K562 (cell line): ENCODE measurements at regions not wholly inside any gene's neighbourhood (a gene's known extent, or its start where the extent isn't known, plus 50 kb on each side); places are given as distances from the start of the nearest gene placed in this dataset.

Source experiments
- ATAC-seq: fragments of 200-7000 bp; cut with Tn5 transposase; 3 replicates; pipeline ENCODE4 v1.9.1; 2020; ENCODE audit warnings: moderate library complexity
- BruUV-seq: library from RNA; stranded (reverse); fragments of 400-500 nt; replicated peaks from 2 replicates; lab custom pipeline; 2021; lab: Mats Ljungman, UMichigan
- CTCF ChIA-PET: fragments of 300-600 bp; formaldehyde crosslinking; extraction: SDS; loops from one replicate; lab custom pipeline; 2021; ENCODE audit warnings: low intra/inter-chr PET ratio; lab: Yijun Ruan, JAX
- POLR2A ChIA-PET: fragments of 300-600, 350-650 bp; sonication (Branson Sonifier 250); formaldehyde crosslinking; extraction: SDS; loops from one replicate; lab custom pipeline; 2021; ENCODE audit warnings: antibody characterized with exemption, inconsistent platforms; lab: Yijun Ruan, JAX
- DNase-seq, 4 experiments: peaks; one replicate each; pipeline versions ENCODE4 v3.0.0 to v3.0.0-alpha.2; 2011 to 2018; ENCODE audit warnings: low spot score in 3 of 4, mixed read lengths in 3 of 4; ENCODE audit errors: extremely low read depth in 1 of 4
- FAIRE-seq: peaks from 2 replicates; lab custom pipeline; 2011; peaks lifted over from hg19 to GRCh38; lab: Jason Lieb, UNC
- H2AFZ ChIP-seq: 2 replicates; pipeline ENCODE4 v1.6.0; 2011; ENCODE audit warnings: low read depth, low read length, control low read depth, inconsistent platforms
- H3K27ac ChIP-seq: fragments of 200-600 bp; 3 replicates; pipeline ENCODE4 v1.8.0; 2011; ENCODE audit warnings: low read depth, mild to moderate bottlenecking, control low read depth, inconsistent platforms, low read length, moderate library complexity, mixed read lengths; ENCODE audit errors: extremely low read depth
- H3K27me3 ChIP-seq, 2 experiments: fragments of 300-600 bp in 1 of 2; 2 replicates in 1 of 2; 3 replicates in 1 of 2; pipeline versions ENCODE4 v1.6.0 to v1.8.0; 2011; ENCODE audit warnings: inconsistent platforms in 2 of 2, low read length in 2 of 2, mild to moderate bottlenecking in 1 of 2, mixed read lengths in 1 of 2, moderate library complexity in 1 of 2; ENCODE audit not compliant: control insufficient read depth in 2 of 2, insufficient read depth in 2 of 2
- H3K36me3 ChIP-seq: fragments of 300-600 bp; 3 replicates; pipeline ENCODE4 v1.8.0; 2011; ENCODE audit warnings: mild to moderate bottlenecking, low read length, inconsistent platforms; ENCODE audit not compliant: control insufficient read depth, insufficient read depth
- H3K4me1 ChIP-seq, 2 experiments: fragments of 200-600 bp in 1 of 2; replicated peaks in 1 of 2; 2 replicates in 1 of 2; 3 replicates in 1 of 2; pipeline versions ENCODE4 v1.5.1 to v1.8.0; 2011; ENCODE audit warnings: inconsistent platforms in 2 of 2, low read length in 2 of 2, mild to moderate bottlenecking in 1 of 2, mixed read lengths in 1 of 2, moderate library complexity in 1 of 2; ENCODE audit not compliant: control insufficient read depth in 2 of 2, insufficient read depth in 2 of 2
- H3K4me2 ChIP-seq: 2 replicates; pipeline ENCODE4 v1.6.1; 2011; ENCODE audit warnings: low read length, control low read depth, inconsistent platforms, mixed read lengths; ENCODE audit not compliant: insufficient read depth
- H3K4me3 ChIP-seq: fragments of 200-600 bp; sonication (generic), shearing (Covaris generic); 2 replicates; pipeline ENCODE4 v1.5.1; 2016; ENCODE audit warnings: control low read depth, inconsistent platforms
- H3K79me2 ChIP-seq: fragments of 200-600 bp; 3 replicates; pipeline ENCODE4 v1.8.0; 2011; ENCODE audit warnings: low read length, inconsistent platforms; ENCODE audit not compliant: control insufficient read depth, insufficient read depth
- H3K9ac ChIP-seq, 2 experiments: 2 replicates each; pipeline versions ENCODE4 v1.6.0 to v1.6.1; 2011; ENCODE audit warnings: low read depth in 2 of 2, low read length in 2 of 2, control low read depth in 1 of 2, inconsistent platforms in 1 of 2, mild to moderate bottlenecking in 1 of 2, mixed read lengths in 1 of 2; ENCODE audit not compliant: insufficient read depth in 1 of 2
- H3K9me1 ChIP-seq: one replicate; pipeline ENCODE4 v1.6.0; 2011; ENCODE audit warnings: inconsistent platforms, mild to moderate bottlenecking, low read length, moderate library complexity; ENCODE audit not compliant: control insufficient read depth, insufficient read depth
- H3K9me3 ChIP-seq: replicated peaks from 2 replicates; pipeline ENCODE4 v1.5.1; 2011; ENCODE audit warnings: low read depth, low read length, inconsistent platforms; ENCODE audit not compliant: control insufficient read depth, insufficient read depth
- H4K20me1 ChIP-seq: replicated peaks from 2 replicates; pipeline ENCODE4 v1.6.1; 2011; ENCODE audit warnings: low read length, inconsistent platforms, mixed read lengths; ENCODE audit not compliant: control insufficient read depth, insufficient read depth
- HES1 ChIP-seq: fragments of 450-650 bp; IDR thresholded peaks from 2 replicates; pipeline ENCODE4 v1.6.1; 2016; ENCODE audit warnings: low read depth, mild to moderate bottlenecking, moderate library complexity
- ID3 ChIP-seq, 2 experiments: fragments of 250-450 bp in 1 of 2; fragments of 450-650 bp in 1 of 2; sonication (Bioruptor Pico) in 1 of 2; IDR thresholded peaks; 2 replicates each; pipeline versions ENCODE4 v1.6.1 to v1.8.0; 2016 to 2021; ENCODE audit warnings: mild to moderate bottlenecking in 2 of 2, moderate library complexity in 2 of 2, missing compliant biosample characterization in 1 of 2, missing genetic modification characterization in 1 of 2
- KAT8 ChIP-seq: fragments of 450-650 bp; IDR thresholded peaks from 2 replicates; pipeline ENCODE4 v1.6.1; 2016; ENCODE audit warnings: low read depth, mild to moderate bottlenecking
- MCM3 ChIP-seq: fragments of 450-650 bp; IDR thresholded peaks from 2 replicates; pipeline ENCODE4 v1.6.1; 2016
- MLLT1 ChIP-seq, 2 experiments: fragments of 450-650 bp; IDR thresholded peaks; 2 replicates each; pipeline ENCODE4 v1.6.1; 2016
- NONO ChIP-seq, 2 experiments: fragments of 200-400 bp in 1 of 2; fragments of 450-650 bp in 1 of 2; formaldehyde crosslinking in 1 of 2; IDR thresholded peaks; 2 replicates each; pipeline ENCODE4 v1.6.1; 2017; ENCODE audit warnings: low read depth in 2 of 2, mild to moderate bottlenecking in 2 of 2, moderate library complexity in 2 of 2, low read length in 1 of 2
- RBBP5 ChIP-seq: fragments of 200-600 bp; sonication (generic); IDR thresholded peaks from 2 replicates; pipeline ENCODE4 v1.6.1; 2012; ENCODE audit warnings: borderline replicate concordance, mild to moderate bottlenecking, low read length, control low read depth, inconsistent platforms; ENCODE audit not compliant: insufficient read depth, poor library complexity, severe bottlenecking
- SIRT6 ChIP-seq: IDR thresholded peaks from one replicate; pipeline ENCODE4 v1.6.1; 2012; ENCODE audit warnings: low read depth, mild to moderate bottlenecking, control low read depth, inconsistent platforms, low read length, moderate library complexity
- SNIP1 ChIP-seq: fragments of 450-650 bp; IDR thresholded peaks from 2 replicates; pipeline ENCODE4 v1.7.1; 2017; ENCODE audit warnings: low read depth, mild to moderate bottlenecking
- TRIM25 ChIP-seq: fragments of 450-650 bp; IDR thresholded peaks from 2 replicates; pipeline ENCODE4 v1.7.0; 2016; ENCODE audit warnings: borderline replicate concordance
- ZFX ChIP-seq: sonication (generic); formaldehyde crosslinking; IDR thresholded peaks from 2 replicates; pipeline ENCODE4 v1.8.0; 2022; ENCODE audit warnings: mild to moderate bottlenecking, missing genetic modification reagents, moderate library complexity
- ZKSCAN8 ChIP-seq: fragments of 200-800 bp; sonication (Bioruptor generic); IDR thresholded peaks from 2 replicates; pipeline ENCODE4 v1.6.1; 2016; ENCODE audit warnings: missing genetic modification characterization, missing compliant biosample characterization
- ZSCAN29 ChIP-seq: fragments of 450-650 bp; IDR thresholded peaks from 2 replicates; pipeline ENCODE4 v1.6.1; 2017
- WGBS: fragments of 100-300 bp; shearing (Covaris generic); methylation state at CpG from one replicate; pipeline ENCODE4 v1.1.6; 2016; ENCODE audit warnings: low coverage, mixed read lengths; ENCODE audit not compliant: insufficient coverage; ENCODE audit errors: missing lambda C conversion rate; 5-methylcytosine and 5-hydroxymethylcytosine counted together
- in situ Hi-C: fragments of 300-500 bp; cut with MboI; formaldehyde crosslinking; loops from 4 replicates; pipeline ENCODE4 v1.15.0; 2018; ENCODE audit warnings: inconsistent platforms, mixed read lengths
- intact Hi-C: fragments of 100-400 bp; cut with micrococcal nuclease; formaldehyde crosslinking; loops from 2 replicates; pipeline ENCODE4 v1.14.2; 2022

GRCh38 chr2:194346193-194346592, 1310.8 kb upstream of the SLC39A10 start:
- H3K27me3 ChIP-seq = no peaks in the 10 kb centered on the region
- intact Hi-C loops = no loop called here
- DNase-seq (no peak), ATAC-seq (no peak), FAIRE-seq (no peak)
- no peak overlapping the region for H3K4me3 ChIP-seq
- H3K4me1 ChIP-seq = no peaks in the 10 kb centered on the region
- no peaks in the 10 kb centered on the region for H3K9me1 ChIP-seq
- ChIA-PET POLR2A (no interaction called here), CTCF (no interaction called here)
- no TSS peak for BruUV-seq
- no peaks in the 10 kb centered on the region for H3K79me2 ChIP-seq
- no peaks in the 10 kb centered on the region for H3K36me3 ChIP-seq
- H3K9ac ChIP-seq = no peak overlapping the region
- H4K20me1 ChIP-seq = no peaks in the 10 kb centered on the region
- TF ChIP-seq KAT8 (no peak), MCM3 (no peak), RBBP5 (no peak), SNIP1 (no peak)
- H3K9me3 ChIP-seq = no peaks in the 10 kb centered on the region
- no peak overlapping the region for H3K27ac ChIP-seq
- in situ Hi-C loops = no loop called here
- WGBS = 0% methylated on average over 1 of the region's 1 CpG
- no peak overlapping the region for H2AFZ ChIP-seq
- H3K4me2 ChIP-seq = no peak overlapping the region

GRCh38 chr2:194345347-194345746, 1311.7 kb upstream of the SLC39A10 start:
- 3% methylated on average over 2 of the region's 2 CpGs for WGBS
- CTCF ChIA-PET = no interaction called here
- ATAC-seq = no peak
- TF ChIP-seq SIRT6 (no peak), HES1 (no peak), NONO (IDR thresholded peaks at IDR 0.05; ENCODE audit: low read depth in 2 of 2, low read length in 1 of 2) (no peak), ZFX (CRISPR knock-in tag) (no peak), ZSCAN29 (no peak), ID3 (CRISPR knock-in tag; IDR thresholded peaks at IDR 0.05) (no peak), ID3 (tag; IDR thresholded peaks at IDR 0.05) (no peak), ZKSCAN8 (CRISPR knock-in tag) (no peak), MLLT1 (IDR thresholded peaks at IDR 0.05) (no peak), TRIM25 (no peak)

More at GRCh38 chr2:194345347-194345746, 1311.7 kb upstream of the SLC39A10 start:
- H4K20me1 ChIP-seq = no peaks in the 10 kb centered on the region
- no peak overlapping the region for H3K4me2 ChIP-seq
- H3K27me3 ChIP-seq = no peaks in the 10 kb centered on the region
- intact Hi-C loops = no loop called here
- H3K4me1 ChIP-seq = no peaks in the 10 kb centered on the region
- no peak overlapping the region for H3K27ac ChIP-seq
- no TSS peak for BruUV-seq
- H3K79me2 ChIP-seq = no peaks in the 10 kb centered on the region
- in situ Hi-C loops = no loop called here
- no peaks in the 10 kb centered on the region for H3K36me3 ChIP-seq
- H3K9me3 ChIP-seq = no peaks in the 10 kb centered on the region
- H3K9ac ChIP-seq = no peak overlapping the region
- H2AFZ ChIP-seq = no peak overlapping the region
- POLR2A ChIA-PET = no interaction called here
- FAIRE-seq = no peak
- no peak overlapping the region for H3K4me3 ChIP-seq
- no peak for DNase-seq
- H3K9me1 ChIP-seq = no peaks in the 10 kb centered on the region
